Lower leg skin (tissue), 3 donors: ENCODE measurements at regions not wholly inside any gene's neighbourhood (a gene's known extent, or its start where the extent isn't known, plus 50 kb on each side); places are given as distances from the start of the nearest gene placed in this dataset.

Source experiments
- CTCF ChIP-seq, 3 donors: fragments of 450-650 bp; IDR thresholded peaks; one replicate each; pipeline ENCODE4 v1.5.1; 2016; ENCODE audit warnings: antibody characterized with exemption in 3 of 3, mild to moderate bottlenecking in 3 of 3, moderate library complexity in 2 of 3
- POLR2A ChIP-seq, 2 donors: fragments of 450-650 bp; IDR thresholded peaks; one replicate each; pipeline ENCODE4 v1.6.1; 2016 to 2017; ENCODE audit warnings: antibody characterized with exemption in 2 of 2, mild to moderate bottlenecking in 1 of 2, moderate library complexity in 1 of 2

- TF ChIP-seq CTCF (IDR thresholded peaks at IDR 0.05) (no peak), POLR2A (IDR thresholded peaks at IDR 0.05) (no peak)
Observed at GRCh38 chr4:20577702-20578101, 122.6 kb upstream of the PACRGL start.
